GM19023 (cell line): ENCODE measurements at regions not wholly inside any gene's neighbourhood (a gene's known extent, or its start where the extent isn't known, plus 50 kb on each side); places are given as distances from the start of the nearest gene placed in this dataset.

Experiments
- ATAC-seq: cut with Tn5 transposase; IDR thresholded peaks from one replicate; pipeline ENCODE4 v1.9.1; 2021; ENCODE audit warnings: mild to moderate bottlenecking, moderate library complexity; ENCODE audit not compliant: unreplicated experiment

GRCh38 chrX:39204945-39205344 lies 403.7 kb downstream of the MID1IP1 start:
- ATAC-seq = no peak

- ATAC-seq = no peak
Measured at GRCh38 chrX:39205467-39205866, 404.2 kb downstream of the MID1IP1 start.

- no peak for ATAC-seq
Measured at GRCh38 chrX:39206399-39207145, 405.3 kb downstream of the MID1IP1 start.

DNA sequence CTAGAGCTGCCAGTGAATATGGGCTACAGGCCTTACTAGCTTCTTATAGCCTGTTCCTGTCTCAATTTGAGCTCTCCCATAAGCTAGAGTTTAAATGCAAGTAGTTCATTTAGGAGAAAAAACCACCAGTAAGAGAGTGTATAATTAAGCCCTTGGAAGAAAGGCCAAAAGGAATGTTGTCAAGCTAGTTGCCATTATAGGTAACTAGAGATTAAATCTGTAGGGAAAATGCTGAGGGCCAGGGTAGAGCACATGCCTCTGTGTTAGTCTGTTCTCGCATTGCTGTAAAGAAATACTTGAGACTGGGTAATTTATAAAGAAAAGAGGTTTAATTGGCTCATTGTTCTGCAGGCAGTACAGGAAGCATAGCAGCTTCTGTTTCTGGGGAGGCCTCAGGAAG lies 410.2 kb downstream of the MID1IP1 start:
- ATAC-seq = no peak

DNA sequence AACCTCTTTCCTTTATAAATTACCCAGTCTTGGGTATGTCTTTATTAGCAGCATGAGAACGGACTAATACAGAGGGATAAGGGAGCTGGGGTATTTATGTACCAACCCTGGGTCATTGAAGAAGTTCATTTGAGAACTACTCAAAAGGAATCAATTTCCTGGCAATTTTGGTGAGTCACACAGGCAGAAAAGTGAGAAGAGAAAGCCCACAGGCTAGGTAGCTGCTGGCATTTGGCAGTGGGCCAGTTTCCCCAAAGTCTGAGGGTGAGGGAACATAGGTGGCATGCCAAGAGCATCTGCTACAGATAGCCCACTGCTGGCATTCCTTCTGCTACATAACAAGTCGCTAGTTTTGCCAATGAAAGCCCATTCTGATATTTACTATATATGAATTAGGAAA lies 411.2 kb downstream of the MID1IP1 start:
- ATAC-seq = no peak

DNA sequence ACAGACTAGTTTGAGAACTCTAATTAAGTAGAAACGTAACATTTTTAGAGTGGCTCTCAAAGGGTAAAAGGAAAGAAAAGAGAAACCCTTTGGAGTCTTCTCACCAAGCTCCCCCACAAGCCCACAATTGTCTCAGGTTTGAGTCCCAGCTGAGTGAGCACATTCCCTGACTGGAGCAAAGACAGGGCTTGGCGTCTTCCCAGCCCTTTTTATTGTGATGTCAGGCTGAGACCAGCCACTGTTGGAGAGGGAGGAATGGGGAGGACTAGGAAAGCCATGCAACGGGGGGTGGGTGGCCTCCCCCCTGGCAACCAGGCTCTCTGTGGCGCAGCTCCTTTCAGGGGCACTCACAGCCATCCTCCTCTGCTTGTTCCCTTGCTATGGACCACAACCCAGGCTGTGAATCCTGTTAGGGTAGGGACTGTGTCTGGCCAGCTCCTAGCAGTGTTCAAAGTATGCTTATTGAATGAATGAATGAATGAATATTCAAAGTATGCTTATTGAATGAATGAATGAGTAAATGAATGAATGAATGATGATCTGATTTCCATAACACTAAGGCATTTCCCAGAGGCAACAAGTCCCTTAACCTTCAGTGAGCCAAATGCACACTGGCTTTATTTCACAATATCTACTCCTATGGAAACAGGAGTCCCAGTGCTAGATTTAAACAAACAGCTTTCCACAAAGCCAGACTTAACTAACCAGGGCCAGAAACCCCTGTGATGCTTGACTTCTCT lies 413.3 kb downstream of the MID1IP1 start:
- no peak for ATAC-seq

DNA sequence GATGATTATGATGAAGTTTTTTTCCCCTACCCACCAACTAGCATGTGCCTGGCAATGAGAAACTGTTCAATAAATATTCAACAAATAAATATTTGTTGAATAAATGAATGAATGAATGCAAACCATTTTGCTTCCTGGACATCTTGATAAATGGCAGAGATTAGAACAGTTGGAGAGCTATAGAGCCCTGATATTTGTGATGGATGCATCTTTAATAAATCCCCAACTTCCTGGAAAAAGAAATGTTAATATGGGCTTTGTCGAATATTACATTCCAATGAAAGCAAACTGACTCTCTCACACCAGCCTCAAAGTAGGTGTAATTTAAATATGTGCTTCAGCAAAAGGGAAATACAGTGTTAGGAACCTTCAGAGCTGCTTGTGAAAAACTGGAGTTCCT lies 419.7 kb downstream of the MID1IP1 start:
- ATAC-seq = no peak

GRCh38 chrX:39222346-39223113 lies 421.3 kb downstream of the MID1IP1 start:
- no peak for ATAC-seq

DNA sequence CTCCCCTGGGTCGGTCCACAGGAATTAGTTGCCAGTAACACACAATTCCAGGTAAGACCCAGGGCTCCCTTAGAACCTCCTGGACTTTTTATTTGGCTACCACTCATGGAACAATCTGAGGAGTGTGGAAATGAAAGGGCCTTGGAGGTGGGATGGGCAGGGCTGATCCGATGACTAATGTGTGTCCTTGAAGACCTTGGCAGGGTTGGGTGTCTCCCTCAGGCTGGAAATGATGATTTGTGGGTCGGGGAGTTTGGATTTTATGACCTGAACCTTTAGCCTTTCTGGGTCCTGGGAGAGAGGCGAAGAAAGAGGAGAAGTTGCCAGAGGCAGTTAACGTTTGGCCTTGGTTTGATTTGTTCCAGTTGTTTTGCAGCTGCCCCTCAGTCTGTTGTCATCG lies 425.0 kb downstream of the MID1IP1 start:
- ATAC-seq = no peak

- no peak for ATAC-seq
Measured at GRCh38 chrX:39227371-39227770, 426.1 kb downstream of the MID1IP1 start.

GRCh38 chrX:39238006-39238405 lies 436.7 kb downstream of the MID1IP1 start:
- no peak for ATAC-seq

GRCh38 chrX:39242187-39242586 lies 440.9 kb downstream of the MID1IP1 start:
- no peak for ATAC-seq

GRCh38 chrX:39244147-39244546 lies 442.9 kb downstream of the MID1IP1 start:
- no peak for ATAC-seq

DNA sequence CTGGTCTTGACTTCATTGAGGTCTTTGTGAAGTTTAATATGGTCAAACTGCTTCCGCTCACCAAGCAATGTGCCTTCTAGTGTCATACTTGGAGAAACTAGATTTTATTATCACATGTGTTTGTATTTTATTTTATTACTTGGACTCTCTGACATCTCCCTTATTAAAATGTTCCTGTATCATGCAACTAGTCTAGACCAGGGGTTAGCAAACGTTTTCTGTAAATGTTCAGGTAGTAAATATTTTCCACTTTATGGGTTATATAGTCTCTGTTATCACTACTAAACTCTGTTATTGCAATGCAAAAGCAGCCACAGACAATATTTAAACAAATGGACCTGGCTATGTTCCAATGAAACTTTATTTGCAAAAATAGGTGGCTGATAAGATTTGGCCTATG lies 443.8 kb downstream of the MID1IP1 start:
- ATAC-seq = no peak

DNA sequence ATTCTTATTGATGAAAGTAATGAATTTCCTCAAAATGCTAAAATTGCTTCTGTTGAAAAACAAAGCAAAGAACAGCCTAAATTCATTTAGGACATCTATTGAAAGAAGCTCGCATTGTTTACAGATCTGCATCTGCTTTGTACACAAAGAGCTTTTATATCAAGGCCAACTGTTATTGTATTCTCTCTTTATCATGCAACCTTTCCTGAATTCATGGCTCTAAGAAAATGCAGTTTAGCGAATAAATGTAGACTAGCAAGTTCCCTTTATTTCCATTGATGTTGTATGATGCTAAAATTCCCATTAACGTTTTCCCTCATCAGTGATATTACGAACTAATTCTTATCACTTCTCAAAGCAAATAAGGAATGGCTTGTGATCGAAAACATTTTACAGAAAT lies 446.3 kb downstream of the MID1IP1 start:
- no peak for ATAC-seq

DNA sequence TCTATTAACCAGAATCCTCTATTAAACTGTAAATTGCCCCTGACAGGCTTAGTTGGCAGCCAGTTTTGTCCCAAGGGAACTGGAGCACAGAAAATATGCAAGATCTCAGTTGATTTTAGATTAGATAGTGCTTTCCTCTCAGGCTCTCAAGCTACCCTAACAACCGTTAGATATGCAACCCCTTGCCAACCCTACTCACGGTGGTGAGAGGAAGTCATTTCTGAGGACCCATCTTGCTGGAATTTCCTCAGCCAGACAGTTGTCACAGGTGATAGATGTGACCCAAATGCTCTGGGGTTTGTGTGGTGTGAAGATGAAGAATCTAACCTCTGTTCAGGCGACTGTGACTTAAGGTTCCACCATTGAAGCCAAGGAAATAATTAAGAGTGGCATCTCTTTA lies 447.1 kb downstream of the MID1IP1 start:
- no peak for ATAC-seq

DNA sequence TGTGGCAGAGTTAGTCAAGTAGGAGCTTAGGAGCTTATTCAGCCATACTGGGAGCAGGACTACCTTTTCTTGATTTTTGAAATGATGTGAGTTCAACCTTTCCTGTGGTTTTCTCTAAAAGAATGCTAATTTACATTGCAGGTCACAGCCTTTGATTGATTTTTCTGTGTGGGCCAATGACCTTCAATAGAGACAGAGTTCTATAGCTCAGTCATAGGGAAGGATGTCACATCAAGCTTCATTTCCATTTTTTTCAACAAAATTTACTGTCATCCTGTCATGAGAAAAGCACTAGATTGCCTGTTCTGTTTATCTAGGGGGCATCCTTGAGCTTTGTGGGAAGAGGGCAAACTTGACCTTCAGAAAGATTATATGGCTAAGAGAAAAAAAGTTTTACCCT lies 448.7 kb downstream of the MID1IP1 start:
- ATAC-seq = no peak

DNA sequence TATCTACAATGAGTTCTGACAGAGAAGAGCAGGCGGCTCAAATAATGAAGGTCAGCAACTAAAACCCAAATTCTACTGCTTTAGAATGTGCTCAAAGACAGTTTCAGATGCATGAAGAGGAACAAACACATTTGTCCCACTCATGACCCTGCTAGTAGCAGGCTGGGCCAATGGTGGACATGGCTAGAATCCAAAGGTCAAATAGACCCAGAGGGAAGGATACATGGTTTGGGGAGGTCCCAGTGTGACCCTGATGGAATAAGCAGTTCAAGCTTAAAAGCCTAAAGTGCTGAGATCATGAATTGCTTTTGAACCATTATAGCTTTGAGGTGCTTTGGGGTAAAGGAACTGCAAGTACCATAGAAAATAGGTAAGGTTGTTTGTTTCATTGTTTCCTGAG lies 450.7 kb downstream of the MID1IP1 start:
- ATAC-seq = no peak

GRCh38 chrX:39253551-39253950 lies 452.3 kb downstream of the MID1IP1 start:
- ATAC-seq = no peak

- ATAC-seq = no peak
Measured at GRCh38 chrX:39258331-39258730, 457.1 kb downstream of the MID1IP1 start.

DNA sequence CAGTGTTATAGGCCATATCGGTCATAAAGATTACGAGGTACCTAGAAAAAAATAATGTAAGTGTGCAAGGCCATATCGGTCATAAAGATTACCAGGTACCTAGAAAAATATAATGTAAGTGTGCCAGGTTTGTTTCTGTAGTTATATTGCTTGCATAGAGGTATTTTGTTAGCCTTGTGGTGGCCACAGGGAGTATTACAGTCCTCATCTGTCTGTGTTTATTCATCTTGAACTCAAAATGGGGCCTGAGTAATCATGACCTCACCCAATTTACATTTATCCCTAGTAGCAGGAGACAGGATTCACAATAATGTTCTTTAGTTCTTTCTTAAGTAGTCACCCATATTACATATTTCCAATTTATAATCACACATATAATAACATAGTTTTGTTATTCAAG lies 459.7 kb downstream of the MID1IP1 start:
- no peak for ATAC-seq
